Transverse colon (tissue), 4 donors: ENCODE measurements at regions not wholly inside any gene's neighbourhood (a gene's known extent, or its start where the extent isn't known, plus 50 kb on each side); places are given as distances from the start of the nearest gene placed in this dataset.

Source experiments
- DNase-seq: peaks from one replicate; pipeline ENCODE4 v3.0.0-alpha.2; 2019
- H3K27ac ChIP-seq, 4 donors: fragments of 200-600 bp; sonication (generic); 2 replicates each; pipeline ENCODE4 v1.5.1; 2016 to 2018; ENCODE audit warnings: inconsistent platforms in 4 of 4
- H3K27me3 ChIP-seq: fragments of 200-600 bp; sonication (generic); 2 replicates; pipeline ENCODE4 v1.5.1; 2017; ENCODE audit warnings: inconsistent platforms
- H3K36me3 ChIP-seq, 4 donors: fragments of 200-600 bp; sonication (generic); 2 replicates each; pipeline ENCODE4 v1.5.1; 2017 to 2019; ENCODE audit warnings: inconsistent platforms in 4 of 4
- H3K4me1 ChIP-seq, 4 donors: fragments of 200-600 bp; sonication (generic); 2 replicates each; pipeline ENCODE4 v1.5.1; 2017 to 2020; ENCODE audit warnings: inconsistent platforms in 4 of 4
- H3K4me3 ChIP-seq, 4 donors: fragments of 200-600 bp; sonication (generic); 1 replicate in 1 of 4; 2 replicates in 3 of 4; pipeline versions ENCODE4 v1.5.1 to v1.6.1; 2017 to 2019; ENCODE audit warnings: inconsistent platforms in 4 of 4
- H3K9me3 ChIP-seq, 2 donors: fragments of 200-600 bp; sonication (generic); 2 replicates each; pipeline ENCODE4 v1.5.1; 2017 to 2019; ENCODE audit warnings: inconsistent platforms in 2 of 2
- EP300 ChIP-seq: sonication (generic); formaldehyde crosslinking; IDR thresholded peaks from one replicate; pipeline ENCODE4 v1.6.1; 2017; ENCODE audit warnings: antibody characterized with exemption, low read depth
- POLR2A ChIP-seq: fragments of 450-650 bp; IDR thresholded peaks from one replicate; pipeline ENCODE4 v1.6.1; 2016; ENCODE audit warnings: antibody characterized with exemption, mild to moderate bottlenecking, moderate library complexity
- POLR2AphosphoS5 ChIP-seq, 3 donors: sonication (generic); formaldehyde crosslinking; IDR thresholded peaks; one replicate each; pipeline ENCODE4 v1.6.1; 2016; ENCODE audit warnings: antibody characterized with exemption in 3 of 3
- WGBS, 2 donors: methylation state at CpG; one replicate each; pipeline ENCODE4 v1.1.5; 2018; ENCODE audit warnings: low coverage in 1 of 2; 5-methylcytosine and 5-hydroxymethylcytosine counted together
- in situ Hi-C, 4 donors: fragments of 200-750 bp; cut with MboI; loops; one replicate each; pipeline versions ENCODE4 v1.15.0 to v1.15.1; 2017; ENCODE audit warnings: low sequenced_read_pairs in 3 of 4, low pct_ligation_motif_present in 1 of 4, low pct_unique_long_range_greater_than_20kb in 1 of 4
- intact Hi-C: fragments of 100-400 bp; cut with DNase I; formaldehyde crosslinking; loops from one replicate; pipeline ENCODE4 v1.15.1; 2023; ENCODE audit warnings: low total_unique reads
- TF ChIP-seq, protein P1 (sequence below), 5 experiments: fragments of 200-600 bp in 3 of 5; fragments of 450-650 bp in 2 of 5; sonication (generic) in 3 of 5; IDR thresholded peaks; 1 replicate in 2 of 5; 2 replicates in 3 of 5; pipeline ENCODE4 v1.5.1; 2016 to 2017; ENCODE audit warnings: antibody characterized with exemption in 5 of 5, inconsistent platforms in 3 of 5, mild to moderate bottlenecking in 2 of 5, moderate library complexity in 1 of 5

DNA sequence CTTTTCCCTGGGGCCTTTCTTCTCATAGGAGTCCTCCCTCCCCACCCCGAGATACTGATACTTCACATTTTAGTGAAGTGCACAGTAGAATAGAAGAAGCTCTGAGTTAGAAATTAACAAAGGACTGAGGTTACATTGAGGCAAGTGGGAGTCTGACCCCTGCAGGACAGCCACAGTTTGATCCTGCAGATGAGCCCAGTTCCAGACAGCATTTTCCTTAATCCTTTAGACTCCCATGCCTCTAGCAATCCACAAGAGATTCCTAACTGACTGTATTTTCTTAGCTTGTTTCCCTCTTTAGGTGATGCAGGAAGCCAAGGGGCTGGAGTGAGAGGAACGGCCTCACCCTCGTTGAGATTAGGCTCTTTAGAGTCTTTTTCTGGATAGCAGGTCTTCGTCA, 204.0 kb downstream of the CYRIA start:
- H3K9me3 ChIP-seq: no peaks in the 10 kb centered on the region
- no peak overlapping the region for H3K27ac ChIP-seq
- no peak for TF ChIP-seq POLR2AphosphoS5 (IDR thresholded peaks at IDR 0.05)
- TF ChIP-seq, protein P1, sequence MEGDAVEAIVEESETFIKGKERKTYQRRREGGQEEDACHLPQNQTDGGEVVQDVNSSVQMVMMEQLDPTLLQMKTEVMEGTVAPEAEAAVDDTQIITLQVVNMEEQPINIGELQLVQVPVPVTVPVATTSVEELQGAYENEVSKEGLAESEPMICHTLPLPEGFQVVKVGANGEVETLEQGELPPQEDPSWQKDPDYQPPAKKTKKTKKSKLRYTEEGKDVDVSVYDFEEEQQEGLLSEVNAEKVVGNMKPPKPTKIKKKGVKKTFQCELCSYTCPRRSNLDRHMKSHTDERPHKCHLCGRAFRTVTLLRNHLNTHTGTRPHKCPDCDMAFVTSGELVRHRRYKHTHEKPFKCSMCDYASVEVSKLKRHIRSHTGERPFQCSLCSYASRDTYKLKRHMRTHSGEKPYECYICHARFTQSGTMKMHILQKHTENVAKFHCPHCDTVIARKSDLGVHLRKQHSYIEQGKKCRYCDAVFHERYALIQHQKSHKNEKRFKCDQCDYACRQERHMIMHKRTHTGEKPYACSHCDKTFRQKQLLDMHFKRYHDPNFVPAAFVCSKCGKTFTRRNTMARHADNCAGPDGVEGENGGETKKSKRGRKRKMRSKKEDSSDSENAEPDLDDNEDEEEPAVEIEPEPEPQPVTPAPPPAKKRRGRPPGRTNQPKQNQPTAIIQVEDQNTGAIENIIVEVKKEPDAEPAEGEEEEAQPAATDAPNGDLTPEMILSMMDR (IDR thresholded peaks at IDR 0.05): no peak
- H3K27me3 ChIP-seq: no peaks in the 10 kb centered on the region
- no peaks in the 10 kb centered on the region for H3K4me1 ChIP-seq
- in situ Hi-C loops (no loop called here), intact Hi-C loops (no loop called here)
- 71 to 87% methylated on average over 3 to 4 of the region's 4 CpGs for WGBS, 2 donors
- DNase-seq: no peak
- no peaks in the 10 kb centered on the region for H3K36me3 ChIP-seq
- no peak overlapping the region for H3K4me3 ChIP-seq

DNA sequence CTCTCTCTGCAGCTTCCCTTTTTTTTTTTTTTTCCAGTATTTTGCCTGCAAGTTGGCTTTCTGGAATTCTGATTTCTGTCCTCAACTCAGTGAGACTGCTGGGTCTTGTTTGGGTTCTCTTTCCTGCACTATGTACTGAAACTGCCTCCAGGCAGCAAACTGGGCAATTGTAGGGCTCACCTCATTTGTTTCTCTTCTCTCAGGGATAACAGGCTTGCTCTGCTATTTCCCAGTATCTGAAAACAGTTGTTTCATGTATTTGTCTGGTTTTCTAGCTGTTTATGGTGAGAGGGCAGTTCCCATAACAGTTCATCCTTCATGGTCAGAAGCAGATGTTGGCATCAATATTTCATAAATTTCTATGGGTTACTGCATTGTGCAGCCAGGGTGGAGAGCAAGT, 206.0 kb downstream of the CYRIA start:
- H3K27me3 ChIP-seq: no peaks in the 10 kb centered on the region
- H3K36me3 ChIP-seq: no peaks in the 10 kb centered on the region
- no peak overlapping the region for H3K27ac ChIP-seq
- H3K4me3 ChIP-seq: no peak overlapping the region
- intact Hi-C loops: loop anchor here (5.0 kb wide), 1 partner anchor 463 kb away; no protein-coding TSS in a partner anchor
- no peak for DNase-seq
- in situ Hi-C loops: no loop called here
- H3K9me3 ChIP-seq: no peaks in the 10 kb centered on the region
- no peaks in the 10 kb centered on the region for H3K4me1 ChIP-seq
- no peak for TF ChIP-seq POLR2A
- TF ChIP-seq, protein P1 (IDR thresholded peaks at IDR 0.05): no peak
- TF ChIP-seq POLR2AphosphoS5 (IDR thresholded peaks at IDR 0.05): no peak
- TF ChIP-seq EP300: no peak

DNA sequence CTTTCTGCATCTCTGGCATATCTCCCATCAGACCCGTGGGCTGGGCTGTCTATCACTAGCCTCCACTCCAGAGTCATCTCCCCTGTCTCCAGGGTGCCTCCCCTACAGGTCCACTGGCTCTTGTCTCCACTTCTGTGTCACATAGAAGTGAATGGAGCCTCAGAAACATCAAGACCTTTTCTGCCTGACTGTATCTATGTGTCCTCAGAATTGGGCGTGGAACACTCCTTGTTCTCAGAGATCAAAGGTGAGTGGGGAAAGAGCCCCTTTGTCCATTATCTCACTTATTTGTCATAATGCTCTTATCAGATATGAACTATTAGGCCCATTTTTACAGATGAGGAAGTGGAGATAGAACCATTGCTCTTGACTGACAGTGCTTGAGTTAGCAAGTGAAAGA, 211.0 kb downstream of the CYRIA start:
- intact Hi-C loops (loop anchor here (5.0 kb wide), 1 partner anchor 468 kb away; no protein-coding TSS in a partner anchor), in situ Hi-C loops (no loop called here)
- Histone ChIP-seq H3K4me3 (no peak overlapping the region), H3K4me1 (no peaks in the 10 kb centered on the region), H3K27me3 (no peaks in the 10 kb centered on the region), H3K36me3 (no peaks in the 10 kb centered on the region), H3K27ac (no peak overlapping the region), H3K9me3 (no peaks in the 10 kb centered on the region)
- TF ChIP-seq POLR2AphosphoS5 (IDR thresholded peaks at IDR 0.05): no peak
- no peak for TF ChIP-seq EP300
- TF ChIP-seq, protein P1 (IDR thresholded peaks at IDR 0.05): no peak
- no peak for TF ChIP-seq POLR2A
- DNase-seq: no peak
- 70 to 78% methylated on average over 2 of the region's 2 CpGs for WGBS, 2 donors

DNA sequence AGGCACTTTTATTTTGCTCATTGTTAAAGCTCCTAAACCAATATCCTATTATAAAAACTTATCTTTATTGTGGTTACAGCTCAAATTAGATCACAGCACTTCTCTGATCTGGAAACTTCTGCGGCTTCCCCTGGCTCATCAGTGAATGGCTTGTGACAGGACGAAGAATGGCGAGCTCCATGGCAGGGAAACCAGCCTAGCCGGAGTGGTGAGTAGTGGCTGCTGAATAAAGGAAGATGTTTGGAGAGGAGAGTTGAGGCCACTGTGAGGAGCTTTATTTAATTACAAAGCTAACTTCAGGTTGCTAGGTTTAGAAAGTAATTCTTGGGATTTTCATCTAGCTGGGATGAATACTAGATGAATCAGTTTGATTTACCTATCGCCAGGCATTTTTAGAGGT, 213.5 kb downstream of the CYRIA start:
- H3K27me3 ChIP-seq: no peaks in the 10 kb centered on the region
- no peak overlapping the region for H3K4me3 ChIP-seq
- no peak overlapping the region for H3K27ac ChIP-seq
- in situ Hi-C loops (no loop called here), intact Hi-C loops (no loop called here)
- H3K36me3 ChIP-seq: no peaks in the 10 kb centered on the region
- no peak for DNase-seq
- H3K9me3 ChIP-seq: no peaks in the 10 kb centered on the region
- no peaks in the 10 kb centered on the region for H3K4me1 ChIP-seq
- WGBS, 2 donors: 67 to 71% methylated on average over 2 to 5 of the region's 5 CpGs
- TF ChIP-seq POLR2AphosphoS5 (IDR thresholded peaks at IDR 0.05) (no peak), POLR2A (no peak), EP300 (no peak)
- TF ChIP-seq, protein P1 (IDR thresholded peaks at IDR 0.05): no peak
